ENCODE measurements at regions not wholly inside any gene's neighbourhood (a gene's known extent, or its start where the extent isn't known, plus 50 kb on each side); places are given as distances from the start of the nearest gene placed in this dataset.

DNA sequence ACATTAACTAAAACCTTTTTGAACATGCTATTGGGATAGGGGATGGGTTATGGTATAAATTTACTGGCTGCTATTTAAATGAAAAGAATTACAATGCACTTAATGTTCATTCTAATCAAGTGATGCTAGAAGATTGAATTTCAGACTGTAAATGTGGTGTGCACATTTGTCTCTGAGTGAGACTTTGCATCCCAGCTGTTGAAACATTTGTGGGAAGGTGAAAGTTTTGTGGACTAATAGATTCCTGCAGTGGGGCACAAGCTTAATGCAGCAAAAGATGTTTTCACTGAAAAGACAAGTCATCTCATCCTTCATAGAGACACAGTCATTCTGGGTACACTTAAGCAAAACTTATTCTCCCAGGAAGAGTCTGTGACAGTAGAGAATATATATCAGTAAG, 323.6 kb downstream of the NFIB start:
- DNase-seq (ENCODE audit: low spot score): no peak

DNA sequence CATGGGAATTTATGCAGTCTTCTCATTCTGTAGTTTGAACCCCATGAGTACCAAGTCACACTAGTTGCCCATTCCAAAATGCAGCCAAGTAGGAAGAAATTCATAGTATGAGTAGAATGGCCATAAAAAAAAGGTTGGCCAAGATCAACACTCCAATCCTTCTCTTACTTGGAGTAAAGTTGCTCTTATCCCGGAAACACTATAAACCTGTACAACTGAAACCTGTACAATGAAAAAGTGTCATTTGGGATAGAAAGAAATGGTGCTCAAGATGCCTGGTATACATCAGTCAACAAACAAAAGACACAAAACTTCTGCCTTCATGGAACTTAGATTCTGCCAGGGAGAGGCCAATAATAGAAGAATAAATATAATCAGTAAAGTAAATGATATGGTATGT, 325.0 kb downstream of the NFIB start:
- DNase-seq (ENCODE audit: low spot score): no peak

DNA sequence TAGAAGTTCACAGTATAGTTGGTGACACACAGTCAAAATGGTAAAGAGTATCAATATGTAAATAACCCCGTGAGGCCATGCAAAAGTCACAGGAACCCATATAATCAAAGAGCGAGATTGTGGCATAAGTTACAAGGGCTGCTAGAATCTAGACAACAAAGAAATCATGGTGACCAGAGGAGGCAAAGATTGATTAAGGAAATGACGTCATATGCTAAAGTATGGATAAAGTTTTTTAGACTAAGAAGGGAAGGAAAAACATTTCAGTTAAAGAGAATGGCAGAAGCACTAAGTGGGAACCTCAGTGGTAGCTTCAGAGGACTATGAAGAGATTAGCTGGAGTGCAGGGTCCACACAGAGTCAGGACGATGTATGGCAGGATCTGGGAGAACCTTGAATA, 330.3 kb downstream of the NFIB start:
- DNase-seq (ENCODE audit: low spot score): no peak

DNA sequence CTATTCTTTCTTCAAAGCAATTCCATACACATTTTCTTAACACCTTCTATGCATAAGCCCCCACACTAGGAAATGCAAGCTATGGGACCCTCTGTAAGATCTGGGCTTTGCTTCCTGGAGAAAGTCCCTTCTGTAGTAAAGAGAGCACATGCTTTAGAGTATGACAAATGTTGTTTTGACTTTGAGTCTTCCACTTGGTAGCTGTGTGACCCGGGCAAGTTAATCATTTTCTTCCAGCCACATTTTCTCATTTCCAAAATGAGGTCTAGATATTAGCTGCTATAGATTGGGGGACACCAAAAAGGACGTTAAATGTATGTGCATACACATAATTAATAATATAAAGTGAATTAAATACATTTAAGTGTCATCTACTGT, 334.0 kb downstream of the NFIB start:
- no peak for DNase-seq (ENCODE audit: low spot score)

DNA sequence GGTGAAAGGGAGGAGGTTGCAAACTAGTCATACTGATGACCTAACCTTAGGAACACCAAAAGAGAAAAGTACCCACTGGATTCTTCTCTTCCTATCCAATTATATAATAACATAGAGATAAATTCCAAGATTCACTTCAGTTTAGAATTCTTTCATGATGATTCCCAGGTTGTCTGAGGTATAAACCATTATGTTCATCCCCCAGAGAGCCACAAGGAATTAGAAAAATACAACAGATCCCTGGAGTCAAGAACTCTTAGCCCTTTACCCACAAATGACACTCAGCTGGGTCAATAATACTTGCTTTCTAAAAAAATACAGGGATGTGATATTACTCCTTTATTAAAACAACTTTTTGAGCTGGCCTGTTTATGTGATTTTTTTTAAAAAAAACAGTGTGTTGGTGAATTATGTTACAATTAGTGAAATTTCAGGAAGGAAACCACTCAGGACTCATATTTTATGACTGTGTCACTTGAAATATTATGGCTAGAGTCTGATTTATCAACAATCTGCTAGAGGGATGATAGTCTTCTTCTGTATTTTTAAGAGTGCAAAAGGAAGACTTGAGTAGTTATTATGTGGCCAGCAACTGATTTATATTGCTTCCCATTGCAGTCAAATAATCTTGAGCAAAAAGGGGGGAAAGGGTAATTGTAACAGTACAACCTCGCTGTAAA, 338.2 kb downstream of the NFIB start:
- DNase-seq (ENCODE audit: low spot score): no peak

DNA sequence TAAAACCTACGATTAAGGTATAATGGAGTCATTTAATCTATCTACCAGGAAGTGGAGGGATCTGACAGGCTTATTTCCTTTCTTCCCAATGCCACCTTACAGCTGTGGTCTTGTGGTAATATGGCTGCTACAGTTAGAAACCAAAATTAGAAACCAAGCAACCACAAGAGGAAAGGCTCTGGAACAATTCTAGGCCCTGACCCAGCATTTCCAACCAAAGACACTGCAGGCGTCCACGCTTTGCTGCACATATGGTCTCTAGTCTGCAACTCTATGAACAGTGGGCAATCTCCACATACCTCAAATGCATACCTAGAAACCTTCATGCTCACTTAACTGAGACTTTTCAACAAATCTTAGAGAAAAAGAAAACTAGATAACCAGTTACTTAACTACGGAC, 339.1 kb downstream of the NFIB start:
- no peak for DNase-seq (ENCODE audit: low spot score)

DNA sequence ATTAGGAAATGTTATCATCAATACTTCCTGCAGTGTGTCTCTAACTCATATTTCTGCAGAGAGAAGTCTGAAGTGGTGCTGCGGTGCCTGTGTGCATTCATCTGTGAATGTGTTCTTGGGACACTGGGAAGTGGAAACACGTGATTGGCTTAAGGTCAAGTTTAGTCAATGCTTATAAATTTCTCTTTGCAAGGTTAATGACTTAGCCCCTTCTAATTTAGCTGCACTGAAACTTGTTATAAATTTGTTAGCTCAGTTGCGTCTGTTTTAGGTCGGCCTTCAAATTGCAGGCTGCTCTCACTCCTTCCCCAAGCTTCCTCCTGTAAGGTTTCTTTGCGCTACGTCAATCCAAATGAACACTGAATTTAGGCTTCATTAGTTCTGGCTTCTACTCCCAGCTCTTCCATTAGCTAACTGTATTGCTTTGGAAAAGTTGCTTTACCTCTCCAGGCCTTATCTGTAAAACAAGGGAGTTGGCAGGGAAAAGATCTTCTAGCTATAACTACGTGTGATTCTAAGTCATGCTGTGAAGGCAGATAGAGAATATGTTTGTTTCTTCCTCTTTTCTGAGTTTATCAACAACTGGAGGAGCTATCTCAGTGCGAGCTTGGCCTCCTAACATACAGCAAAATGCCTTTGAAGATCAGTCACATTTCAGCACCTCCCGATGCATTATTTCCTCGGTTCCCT, 341.8 kb downstream of the NFIB start:
- DNase-seq (ENCODE audit: low spot score): no peak

DNA sequence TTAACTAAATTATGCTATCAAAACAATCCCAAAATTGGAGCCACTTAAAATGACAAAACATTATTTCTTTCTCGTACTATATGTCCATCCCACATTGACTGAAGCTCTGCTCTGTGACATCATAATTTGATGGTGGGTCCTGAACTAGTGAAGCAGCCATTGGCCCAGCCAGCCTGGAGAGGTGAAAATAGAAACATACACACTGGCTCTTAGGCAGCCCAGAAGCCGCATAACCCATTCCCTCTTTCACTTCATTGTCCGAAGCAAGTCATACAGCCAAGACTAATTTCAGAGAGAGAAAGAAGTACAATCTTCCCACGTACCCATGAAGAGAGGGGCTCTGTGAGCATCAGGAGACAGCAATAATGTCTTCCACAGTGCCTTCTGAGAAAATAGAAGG, 342.5 kb downstream of the NFIB start:
- DNase-seq (ENCODE audit: low spot score): no peak

DNA sequence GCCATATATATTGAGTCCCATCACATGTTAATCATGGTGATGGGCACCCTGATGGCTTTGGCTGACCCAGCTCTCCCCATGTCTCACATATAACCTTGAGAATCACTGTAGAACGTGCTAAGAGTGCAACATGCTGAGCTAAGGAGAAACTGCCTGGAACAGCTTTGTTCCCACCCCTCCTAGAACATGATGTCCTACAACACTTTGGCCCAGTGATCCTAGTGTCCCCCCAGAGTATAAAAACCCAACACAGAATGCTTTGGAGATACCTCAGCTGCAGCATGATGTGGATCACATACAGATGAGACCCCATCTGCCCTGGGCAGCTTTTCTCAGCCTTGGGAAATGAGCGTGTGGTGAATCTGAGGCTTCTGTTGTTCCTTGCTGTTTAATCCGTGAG, 343.5 kb downstream of the NFIB start:
- DNase-seq (ENCODE audit: low spot score): no peak

DNA sequence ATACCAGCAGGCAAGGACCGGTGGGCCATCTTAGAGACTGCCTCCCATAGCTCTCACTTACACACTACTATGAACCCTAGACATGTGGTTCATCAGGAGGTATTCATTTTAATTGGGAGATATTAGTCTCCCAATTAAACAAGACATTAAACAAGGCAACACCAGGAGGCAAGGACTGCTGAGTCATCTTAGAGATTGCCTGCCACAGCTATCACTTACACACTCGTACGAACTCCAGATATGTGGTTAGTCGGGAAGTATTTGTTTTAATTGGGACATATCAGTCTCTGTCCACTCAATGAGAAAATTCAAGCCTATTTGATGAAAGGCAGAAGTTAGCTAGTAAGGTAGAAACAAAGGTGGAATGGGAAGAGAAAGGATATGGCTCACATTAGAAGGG, 343.9 kb downstream of the NFIB start:
- DNase-seq (ENCODE audit: low spot score): no peak

DNA sequence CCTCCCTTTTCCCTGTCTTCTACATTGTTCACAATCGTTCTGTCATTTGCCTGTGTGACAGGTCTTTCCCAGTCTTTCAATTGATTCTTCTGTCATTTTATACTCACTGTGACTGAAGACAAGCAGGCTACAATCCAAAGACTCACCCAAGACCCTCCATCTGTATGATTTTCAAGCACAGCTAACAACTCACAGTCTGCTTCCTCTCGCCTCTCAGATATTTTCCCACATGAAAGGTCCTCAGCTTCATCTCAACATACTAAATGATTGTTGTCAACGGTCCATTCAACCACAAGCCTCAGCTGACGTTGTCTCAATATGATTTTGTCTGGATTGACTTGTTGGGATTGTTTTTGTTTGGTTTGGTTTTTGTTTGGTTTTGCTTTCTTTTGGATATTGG, 346.5 kb downstream of the NFIB start:
- no peak for DNase-seq (ENCODE audit: low spot score)

DNA sequence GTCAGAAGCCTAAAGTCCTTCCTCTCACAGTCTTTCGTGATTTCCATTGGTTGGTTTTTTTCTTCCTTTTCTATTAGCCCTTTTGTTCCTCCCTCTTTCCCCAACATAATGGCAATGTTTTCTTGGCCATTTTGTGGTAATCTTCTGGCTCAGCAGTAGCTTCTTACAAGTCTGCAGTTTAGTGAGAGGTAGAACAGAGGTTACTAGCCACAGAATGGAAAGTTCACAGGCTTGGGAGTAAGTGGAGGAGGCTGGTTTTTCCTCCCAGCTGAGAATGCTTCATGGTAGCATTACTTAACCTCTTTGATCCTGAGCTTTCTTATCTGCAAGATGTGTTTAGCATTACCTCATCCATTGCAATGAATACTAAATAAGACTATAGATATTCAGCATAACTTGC, 346.9 kb downstream of the NFIB start:
- DNase-seq (ENCODE audit: low spot score): no peak

DNA sequence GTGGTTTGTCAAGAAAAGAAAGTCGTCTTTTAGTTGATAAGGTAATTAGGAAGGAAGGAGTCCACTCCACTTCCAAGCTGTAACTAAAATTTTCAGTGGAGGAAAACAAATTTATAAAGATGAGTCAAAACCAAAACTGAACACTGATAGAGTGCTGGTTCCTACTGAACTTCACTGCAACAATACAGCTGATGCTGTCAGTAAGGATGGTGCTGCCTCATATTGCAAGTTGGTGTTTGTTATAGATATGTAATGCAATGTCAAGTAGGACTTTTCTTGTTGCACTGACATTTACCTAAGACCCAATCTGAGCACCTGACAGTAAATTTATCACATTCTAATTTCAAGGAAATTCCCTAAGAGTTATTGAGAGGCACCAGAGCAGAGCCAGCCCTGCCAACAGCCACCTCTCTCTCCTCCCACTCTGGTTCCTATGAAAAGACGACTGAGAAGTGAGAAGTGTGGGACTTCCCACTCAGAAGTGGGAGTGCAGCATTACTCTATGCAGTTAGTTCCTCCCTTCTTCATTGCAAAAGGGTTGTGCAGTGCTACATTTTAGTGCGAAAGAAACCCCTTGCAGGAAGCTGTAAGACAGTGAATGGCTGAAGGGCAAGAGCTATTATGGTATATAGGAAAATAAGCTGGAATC, 350.8 kb downstream of the NFIB start:
- no peak for DNase-seq (ENCODE audit: low spot score)

DNA sequence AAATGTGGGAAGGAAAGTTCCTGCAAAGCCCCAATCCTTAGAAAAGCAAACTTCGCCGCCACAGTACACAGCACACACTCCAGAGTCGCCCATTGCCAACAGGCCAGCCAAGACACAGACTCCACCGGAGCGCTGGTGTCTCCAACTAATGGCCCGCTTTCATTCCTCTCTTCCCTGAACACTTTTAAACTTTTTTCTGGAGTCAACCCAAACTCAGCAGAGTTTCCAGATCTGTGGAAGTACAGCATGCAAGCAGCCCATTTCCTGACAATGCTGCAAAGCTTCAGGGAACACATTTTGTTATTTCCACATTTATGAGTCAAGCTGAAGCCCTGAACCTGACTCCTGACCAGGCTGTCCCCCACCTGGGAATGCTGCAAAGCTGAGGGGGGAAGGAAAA, 351.9 kb downstream of the NFIB start:
- no peak for DNase-seq (ENCODE audit: low spot score)

DNA sequence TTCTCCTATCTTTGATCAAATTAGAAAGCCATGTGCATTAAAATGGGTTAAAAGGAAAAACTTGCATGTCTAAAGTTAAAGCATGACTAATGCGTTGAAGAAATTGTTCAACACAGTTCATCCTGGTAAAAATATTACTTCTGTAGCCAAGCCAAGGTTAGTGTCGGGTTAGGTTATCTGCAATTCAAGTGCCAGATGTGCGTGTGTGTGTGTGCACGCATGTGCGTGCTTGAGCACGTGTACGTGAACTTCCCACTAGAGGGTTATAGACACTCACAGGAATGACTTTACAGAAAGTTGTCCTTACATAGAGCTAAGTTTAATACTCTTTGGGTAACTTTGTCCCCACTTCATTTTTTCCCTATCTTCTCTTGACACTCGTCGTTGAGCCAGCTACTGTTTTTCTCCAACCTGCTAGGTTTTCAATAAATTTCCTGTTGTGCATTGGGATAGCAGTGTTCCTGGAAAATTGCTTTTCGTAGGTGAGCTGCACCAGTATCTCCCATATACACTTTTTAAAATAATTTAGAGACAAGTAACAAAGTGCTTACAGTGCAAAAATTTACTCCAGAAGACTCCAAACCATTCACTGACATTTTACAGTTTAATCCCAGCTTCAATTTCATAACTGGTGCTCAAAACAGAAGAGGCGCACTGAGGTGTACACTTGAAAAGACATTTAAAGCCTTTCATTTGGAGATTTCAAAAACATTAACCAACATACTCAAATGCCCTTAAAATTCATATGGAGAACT, 353.8 kb downstream of the NFIB start:
- no peak for DNase-seq (ENCODE audit: low spot score)

DNA sequence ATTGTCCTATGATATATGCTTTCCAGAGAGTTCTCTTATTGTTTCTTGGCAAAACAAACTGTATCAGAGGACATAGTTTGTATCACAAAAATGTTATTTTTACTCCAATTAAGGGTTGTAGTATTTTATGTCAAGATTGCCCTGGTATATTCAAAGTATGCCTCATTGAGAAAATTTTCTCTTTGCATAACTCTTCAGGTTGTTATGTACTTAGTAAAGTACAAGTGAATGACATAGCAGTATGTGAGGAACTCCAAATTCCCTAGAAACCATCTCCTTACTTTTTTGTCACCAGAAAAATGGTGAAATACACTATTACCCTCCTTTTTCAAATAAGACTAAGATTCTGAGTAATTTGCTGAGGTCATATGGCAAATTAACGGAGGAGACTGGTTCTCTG, 355.3 kb downstream of the NFIB start:
- DNase-seq (ENCODE audit: low spot score): no peak

DNA sequence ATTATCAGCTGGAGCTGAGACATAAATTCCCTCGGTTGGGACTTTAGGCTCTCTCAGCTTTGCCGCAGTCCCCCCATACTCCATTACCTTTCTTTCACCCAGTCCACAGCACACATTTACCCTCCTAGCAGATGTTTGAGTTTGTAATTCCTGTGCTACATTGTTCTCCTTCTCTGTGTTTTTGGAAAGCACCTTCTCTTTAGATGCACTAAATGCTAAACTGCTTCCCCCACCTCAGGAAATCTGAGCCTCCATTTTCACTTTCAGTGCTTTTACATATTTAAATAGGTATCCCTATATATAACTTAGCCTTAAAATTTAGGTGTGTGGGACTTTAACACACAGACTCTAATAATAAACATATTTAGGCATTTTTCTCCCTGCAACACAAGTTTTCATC, 356.9 kb downstream of the NFIB start:
- no peak for DNase-seq (ENCODE audit: low spot score)

DNA sequence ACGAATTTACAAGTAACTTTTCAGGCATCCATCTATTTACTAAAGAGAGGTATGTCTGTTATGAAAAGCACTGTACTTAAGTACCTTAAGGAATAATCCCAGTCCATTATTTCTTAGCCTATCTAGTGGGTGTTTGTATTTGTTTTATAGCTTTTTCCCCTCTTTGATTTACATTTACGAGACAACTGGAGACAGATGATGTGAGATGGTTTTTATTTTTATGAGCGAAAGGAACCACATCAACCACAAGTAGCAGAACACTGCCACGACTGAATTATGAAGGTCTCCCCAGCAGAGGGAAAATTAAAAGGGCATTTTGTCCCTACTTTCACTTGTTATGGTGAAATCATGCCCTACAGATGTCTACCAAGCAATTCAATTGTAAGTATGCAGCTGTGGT, 357.8 kb downstream of the NFIB start:
- no peak for DNase-seq (ENCODE audit: low spot score)

DNA sequence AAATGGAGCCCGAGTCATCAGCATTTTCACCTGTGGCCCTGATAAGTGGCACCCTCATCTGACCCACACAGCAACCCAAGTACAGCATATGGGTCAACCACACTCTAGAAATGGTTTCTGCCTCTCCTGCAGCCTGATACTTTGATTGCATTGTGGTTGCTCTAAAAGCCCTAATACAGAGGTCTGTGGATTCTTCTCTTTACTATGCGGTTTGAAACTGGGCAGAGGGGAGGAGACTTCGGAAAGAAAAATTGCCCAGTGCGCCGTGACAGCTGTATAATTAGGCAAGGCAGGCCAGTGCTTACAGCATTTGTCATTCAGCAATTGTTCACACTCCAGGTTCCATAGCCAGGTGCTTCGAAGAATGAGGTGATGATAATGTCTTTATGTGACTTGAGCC, 361.0 kb downstream of the NFIB start:
- no peak for DNase-seq (ENCODE audit: low spot score)

DNA sequence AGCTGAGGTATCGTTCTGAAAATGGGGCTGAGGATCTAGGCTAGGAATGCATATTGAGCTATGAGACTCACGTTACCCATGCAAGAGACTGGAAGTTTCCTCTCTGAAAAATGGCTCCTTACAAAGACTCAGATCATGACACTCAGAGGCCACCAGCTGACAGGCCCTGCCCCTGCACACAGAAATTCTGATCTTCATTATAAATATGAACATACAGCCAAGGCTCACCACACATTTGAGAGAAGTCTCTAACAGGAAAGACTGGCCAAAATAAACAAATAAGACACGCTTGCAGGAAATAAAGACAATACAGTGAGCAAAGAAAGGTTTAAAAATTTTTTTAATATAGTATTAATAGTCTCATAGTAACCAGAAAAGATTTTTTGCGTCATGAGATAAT, 365.9 kb downstream of the NFIB start:
- DNase-seq (ENCODE audit: low spot score): no peak

DNA sequence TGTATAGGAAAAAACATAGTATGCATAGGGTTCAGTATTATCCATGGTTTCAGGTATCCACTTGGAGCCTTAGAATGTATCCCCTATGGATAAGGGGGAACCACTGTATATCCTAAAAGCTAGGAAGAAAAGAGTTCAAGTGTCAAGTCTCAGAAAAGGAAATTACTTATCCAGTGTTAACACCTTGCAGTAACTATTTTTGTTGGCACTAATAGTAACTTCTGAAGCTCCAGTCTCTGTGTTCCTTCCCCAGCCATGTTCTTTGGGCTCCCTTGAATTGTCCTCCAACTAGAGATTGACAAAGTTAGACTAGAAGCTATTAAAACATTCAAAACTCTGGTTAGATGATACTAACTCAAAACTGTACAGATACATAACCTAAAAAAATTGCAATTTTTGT, 370.8 kb downstream of the NFIB start:
- DNase-seq (ENCODE audit: low spot score): no peak

DNA sequence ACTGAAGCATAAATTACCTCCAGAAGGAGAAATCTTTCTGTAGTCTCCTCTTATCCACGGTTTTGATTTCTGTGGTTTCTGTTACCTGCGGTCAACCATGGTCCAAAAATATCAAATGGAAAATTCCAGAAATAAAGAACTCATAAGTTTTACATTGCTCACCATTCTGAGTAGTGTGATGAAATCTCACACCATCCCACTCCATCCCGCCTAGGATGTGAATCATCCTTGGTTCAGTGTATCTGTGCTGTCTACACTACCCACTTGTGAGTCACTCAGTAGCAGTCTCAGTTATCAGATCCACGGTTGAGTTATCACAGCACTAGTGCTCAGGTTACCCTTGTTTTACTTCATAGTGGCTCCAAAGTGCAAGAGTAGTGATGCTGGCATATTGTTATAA, 371.2 kb downstream of the NFIB start:
- DNase-seq (ENCODE audit: low spot score): peak; percentile 70

DNA sequence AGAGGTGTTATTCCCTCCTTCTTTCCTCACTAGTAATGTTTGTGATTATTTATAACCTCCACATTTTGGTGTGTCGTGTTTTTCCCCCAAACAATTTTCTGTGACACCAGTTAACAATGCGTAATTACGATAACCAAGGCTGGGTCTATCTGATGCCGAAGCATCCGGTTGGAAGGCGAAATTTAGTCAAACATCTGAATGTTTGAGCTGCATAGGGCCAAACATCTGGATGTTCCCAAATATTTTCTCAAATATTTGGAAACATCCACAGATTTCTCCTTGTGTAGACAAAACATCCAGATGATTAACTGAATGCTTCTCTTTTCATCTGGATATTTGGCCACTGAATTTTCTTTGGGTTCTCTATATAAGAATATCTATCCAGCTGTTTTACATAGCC, 371.7 kb downstream of the NFIB start:
- no peak for DNase-seq (ENCODE audit: low spot score)
